Loucy (cell line): ENCODE measurements at regions not wholly inside any gene's neighbourhood (a gene's known extent, or its start where the extent isn't known, plus 50 kb on each side); places are given as distances from the start of the nearest gene placed in this dataset.

Experiments used
- EZH2phosphoT487 ChIP-seq: fragments of 200-600 bp; IDR thresholded peaks from 2 replicates; pipeline ENCODE4 v1.6.1; 2018; ENCODE audit warnings: antibody characterized with exemption, mild to moderate bottlenecking, moderate library complexity, borderline replicate concordance
- TF ChIP-seq, protein P1 (sequence below): fragments of 200-600 bp; sonication (generic); conservative IDR thresholded peaks from 2 replicates; pipeline ENCODE4 v1.5.1; 2014; ENCODE audit warnings: mild to moderate bottlenecking, antibody characterized with exemption, low read length

DNA sequence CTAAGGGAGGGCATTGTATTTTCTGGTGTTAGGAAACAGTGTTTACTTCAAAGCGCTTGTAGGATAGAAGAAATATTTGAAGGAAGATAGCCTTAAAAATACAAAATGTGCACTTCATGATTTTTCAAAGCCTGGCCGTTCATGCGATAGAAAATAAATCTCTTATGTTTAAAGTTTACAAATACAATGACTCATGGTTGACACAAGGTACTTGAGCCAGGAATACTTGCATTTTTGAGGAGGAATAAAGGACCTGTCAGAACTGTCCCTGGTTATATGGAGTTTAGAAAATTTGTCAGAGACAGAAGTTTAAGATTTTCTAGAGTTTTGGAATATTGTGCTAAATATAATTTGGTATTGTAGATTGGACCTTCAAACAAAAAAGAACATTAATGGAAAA lies 1223.2 kb upstream of the SLC10A2 start:
- TF ChIP-seq, protein P1, sequence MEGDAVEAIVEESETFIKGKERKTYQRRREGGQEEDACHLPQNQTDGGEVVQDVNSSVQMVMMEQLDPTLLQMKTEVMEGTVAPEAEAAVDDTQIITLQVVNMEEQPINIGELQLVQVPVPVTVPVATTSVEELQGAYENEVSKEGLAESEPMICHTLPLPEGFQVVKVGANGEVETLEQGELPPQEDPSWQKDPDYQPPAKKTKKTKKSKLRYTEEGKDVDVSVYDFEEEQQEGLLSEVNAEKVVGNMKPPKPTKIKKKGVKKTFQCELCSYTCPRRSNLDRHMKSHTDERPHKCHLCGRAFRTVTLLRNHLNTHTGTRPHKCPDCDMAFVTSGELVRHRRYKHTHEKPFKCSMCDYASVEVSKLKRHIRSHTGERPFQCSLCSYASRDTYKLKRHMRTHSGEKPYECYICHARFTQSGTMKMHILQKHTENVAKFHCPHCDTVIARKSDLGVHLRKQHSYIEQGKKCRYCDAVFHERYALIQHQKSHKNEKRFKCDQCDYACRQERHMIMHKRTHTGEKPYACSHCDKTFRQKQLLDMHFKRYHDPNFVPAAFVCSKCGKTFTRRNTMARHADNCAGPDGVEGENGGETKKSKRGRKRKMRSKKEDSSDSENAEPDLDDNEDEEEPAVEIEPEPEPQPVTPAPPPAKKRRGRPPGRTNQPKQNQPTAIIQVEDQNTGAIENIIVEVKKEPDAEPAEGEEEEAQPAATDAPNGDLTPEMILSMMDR: no peak
- TF ChIP-seq EZH2phosphoT487: no peak
